ENCODE measurements at regions not wholly inside any gene's neighbourhood (a gene's known extent, or its start where the extent isn't known, plus 50 kb on each side); places are given as distances from the start of the nearest gene placed in this dataset.

- no peak overlapping the region for H3K4me3 ChIP-seq (ENCODE audit: low read length)
- TF ChIP-seq CTCF (conservative IDR thresholded peaks at IDR 0.05; ENCODE audit: low read depth, low read length): no peak
- DNase-seq (ENCODE audit: low read depth): no peak
Measured at GRCh38 chr6:71486461-71486860, 197.8 kb downstream of the OGFRL1 start.

DNA sequence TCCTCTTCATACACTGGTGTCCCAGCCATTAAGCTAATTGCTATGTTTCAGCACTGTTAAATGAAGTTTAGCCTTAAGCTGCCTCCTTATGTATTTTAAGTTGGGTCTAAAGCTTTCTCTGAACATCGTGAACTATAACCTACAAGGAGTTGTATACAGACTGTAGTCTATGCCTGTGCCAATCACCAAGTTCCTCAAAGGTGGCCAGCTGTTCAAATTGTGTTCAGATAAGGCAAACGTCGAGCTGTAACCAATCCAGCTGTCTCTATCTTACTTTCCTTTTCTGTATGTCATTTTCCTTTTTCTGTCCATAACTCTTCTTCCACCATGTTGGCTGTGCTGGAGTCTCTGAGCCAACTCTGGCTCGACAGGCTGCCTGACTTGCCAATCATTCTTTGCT is 199.6 kb downstream of the OGFRL1 start:
- no peak overlapping the region for H3K4me3 ChIP-seq (ENCODE audit: low read length)
- no peak for DNase-seq (ENCODE audit: low read depth)
- no peak for TF ChIP-seq CTCF (conservative IDR thresholded peaks at IDR 0.05; ENCODE audit: low read depth, low read length)

GRCh38 chr6:71489736-71490135 is 201.1 kb downstream of the OGFRL1 start:
- no peak for TF ChIP-seq CTCF (conservative IDR thresholded peaks at IDR 0.05; ENCODE audit: low read depth, low read length)
- H3K4me3 ChIP-seq (ENCODE audit: low read length): no peak overlapping the region
- peak; percentile 94 for DNase-seq (ENCODE audit: low read depth)

- DNase-seq (ENCODE audit: low read depth): no peak
- no peak for TF ChIP-seq CTCF (conservative IDR thresholded peaks at IDR 0.05; ENCODE audit: low read depth, low read length)
- no peak overlapping the region for H3K4me3 ChIP-seq (ENCODE audit: low read length)
Measured at GRCh38 chr6:71490876-71491275, 202.3 kb downstream of the OGFRL1 start.

- TF ChIP-seq CTCF (conservative IDR thresholded peaks at IDR 0.05; ENCODE audit: low read depth, low read length): no peak
- no peak for DNase-seq (ENCODE audit: low read depth)
- H3K4me3 ChIP-seq (ENCODE audit: low read length): no peak overlapping the region
Measured at GRCh38 chr6:71491844-71492243, 203.2 kb downstream of the OGFRL1 start.

DNA sequence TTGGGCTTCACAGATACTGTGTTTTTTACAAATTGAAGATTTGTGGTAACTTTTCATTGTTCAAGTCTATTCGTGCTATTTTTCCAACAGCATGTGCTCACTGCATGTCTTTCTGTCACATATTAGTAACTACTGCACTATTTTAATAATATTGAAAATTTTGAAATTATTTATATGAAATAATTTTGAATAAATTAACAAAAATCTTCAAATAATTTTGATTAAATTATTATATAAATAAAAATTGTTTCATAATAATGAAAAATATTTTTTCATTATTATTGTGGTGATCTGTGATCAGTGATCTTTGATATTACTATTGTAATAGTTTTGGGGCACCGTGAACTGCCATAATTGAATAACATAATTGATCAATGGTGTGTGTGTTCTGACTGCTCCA is 204.1 kb downstream of the OGFRL1 start:
- DNase-seq (ENCODE audit: low read depth): no peak
- TF ChIP-seq CTCF (conservative IDR thresholded peaks at IDR 0.05; ENCODE audit: low read depth, low read length): no peak
- H3K4me3 ChIP-seq (ENCODE audit: low read length): no peak overlapping the region

DNA sequence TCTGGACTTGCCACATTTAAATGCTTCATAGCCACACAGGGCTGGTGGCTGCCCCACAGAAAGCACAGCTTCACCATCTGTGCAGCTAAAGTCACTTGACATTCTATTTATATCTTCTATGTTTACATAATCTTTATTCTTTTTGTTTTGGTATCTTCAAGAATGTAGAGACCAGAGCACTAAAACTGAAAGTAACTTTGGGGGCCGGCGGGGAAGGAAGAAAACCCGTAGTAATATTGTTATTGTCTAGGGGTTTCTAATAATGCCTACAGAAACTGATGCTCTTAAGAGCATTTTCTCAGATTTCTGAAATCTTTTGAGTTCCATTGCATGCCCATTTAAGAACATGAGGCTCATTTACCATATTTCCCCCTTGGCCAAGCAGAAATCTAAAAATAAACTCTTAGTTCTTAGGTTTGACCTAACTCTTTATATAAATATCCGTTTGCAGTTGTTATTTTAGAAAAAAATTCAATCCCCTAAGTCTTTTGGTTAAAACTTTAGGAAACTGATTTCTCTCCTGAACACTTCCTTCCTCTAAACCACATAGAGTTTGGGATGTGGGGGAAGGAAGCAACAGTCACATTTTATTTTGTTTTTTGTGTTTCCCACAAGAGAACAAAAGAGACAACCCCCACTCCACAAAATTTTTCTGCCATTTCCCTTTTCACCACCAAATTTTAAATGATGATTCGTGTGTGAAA is 207.6 kb downstream of the OGFRL1 start:
- no peak overlapping the region for H3K4me3 ChIP-seq (ENCODE audit: low read length)
- no peak for TF ChIP-seq CTCF (conservative IDR thresholded peaks at IDR 0.05; ENCODE audit: low read depth, low read length)
- DNase-seq (ENCODE audit: low read depth): no peak

Data from retinal pigment epithelial cell (primary cell).